CD4-positive, alpha-beta T cell (primary cell): ENCODE measurements at regions not wholly inside any gene's neighbourhood (a gene's known extent, or its start where the extent isn't known, plus 50 kb on each side); places are given as distances from the start of the nearest gene placed in this dataset.

Experiments used
- ATAC-seq: fragments of 200-7000 bp; cut with Tn5 transposase; one replicate; pipeline ENCODE4 v1.10.0; 2022; ENCODE audit warnings: mild to moderate bottlenecking; ENCODE audit not compliant: poor library complexity
- CTCF ChIA-PET: fragments of 350-600 bp; sonication (Branson Sonifier 250); formaldehyde crosslinking; loops from one replicate; lab custom pipeline; 2021; ENCODE audit warnings: antibody characterized with exemption, inconsistent platforms; lab: Charles Lee
- POLR2A ChIA-PET: fragments of 350-600 bp; sonication (Branson Sonifier 250); formaldehyde crosslinking; loops from one replicate; lab custom pipeline; 2021; ENCODE audit warnings: antibody characterized with exemption, inconsistent platforms; lab: Charles Lee
- DNase-seq, 14 experiments: peaks; one replicate each; pipeline ENCODE4 v3.0.0-alpha.2; 2013 to 2020; ENCODE audit warnings: mixed read lengths in 2 of 14
- H3K27ac ChIP-seq, 2 donors: one replicate each; pipeline versions ENCODE4 v1.5.1 to v1.7.0; 2013; ENCODE audit warnings: low read length in 2 of 2, low read depth in 1 of 2, mild to moderate bottlenecking in 1 of 2
- H3K27me3 ChIP-seq, 2 experiments: 1 replicate in 1 of 2; 2 replicates in 1 of 2; pipeline versions ENCODE4 v1.6.1 to v1.7.0; 2013; ENCODE audit warnings: low read length in 2 of 2, control low read depth in 1 of 2, mild to moderate bottlenecking in 1 of 2, moderate library complexity in 1 of 2; ENCODE audit not compliant: insufficient read depth in 2 of 2, control insufficient read depth in 1 of 2
- H3K36me3 ChIP-seq: one replicate; pipeline ENCODE4 v1.6.1; 2013; ENCODE audit warnings: low read length, control low read depth; ENCODE audit not compliant: insufficient read depth
- H3K4me1 ChIP-seq: one replicate; pipeline ENCODE4 v1.6.1; 2013; ENCODE audit warnings: low read length, control low read depth; ENCODE audit not compliant: insufficient read depth
- H3K4me3 ChIP-seq: one replicate; pipeline ENCODE4 v1.5.1; 2013; ENCODE audit warnings: mild to moderate bottlenecking, low read length, moderate library complexity
- H3K9me3 ChIP-seq, 2 experiments: 1 replicate in 1 of 2; 2 replicates in 1 of 2; pipeline versions ENCODE4 v1.6.1 to v1.7.0; 2013; ENCODE audit warnings: low read length in 2 of 2, mild to moderate bottlenecking in 2 of 2, control low read depth in 1 of 2, moderate library complexity in 1 of 2; ENCODE audit not compliant: control insufficient read depth in 1 of 2, insufficient read depth in 1 of 2
- H3K27ac Mint-ChIP-seq: one replicate; pipeline ENCODE4 v1.8.0; 2020; ENCODE audit warnings: mixed read lengths
- H3K27me3 Mint-ChIP-seq: one replicate; pipeline ENCODE4 v1.8.0; 2021; ENCODE audit warnings: mixed read lengths
- H3K36me3 Mint-ChIP-seq: one replicate; pipeline ENCODE4 v1.8.0; 2021; ENCODE audit warnings: low read depth, mixed read lengths
- H3K4me1 Mint-ChIP-seq: one replicate; pipeline ENCODE4 v1.8.0; 2021; ENCODE audit warnings: low read depth, mixed read lengths
- H3K4me3 Mint-ChIP-seq: one replicate; pipeline ENCODE4 v1.8.0; 2020; ENCODE audit warnings: mild to moderate bottlenecking, mixed read lengths
- H3K9me3 Mint-ChIP-seq: one replicate; pipeline ENCODE4 v1.8.0; 2020; ENCODE audit warnings: mixed read lengths
- intact Hi-C, 2 experiments: fragments of 100-400 bp; cut with DNase I in 1 of 2; cut with micrococcal nuclease in 1 of 2; formaldehyde crosslinking; loops; one replicate each; pipeline versions ENCODE4 v1.15.1 to v1.9.0; 2023 to 2025; cut with DNase I, micrococcal nuclease
- TF ChIP-seq, protein P1 (sequence below): fragments of 200-600 bp; IDR thresholded peaks from one replicate; pipeline ENCODE4 v1.8.0; 2022; ENCODE audit warnings: antibody characterized with exemption, mild to moderate bottlenecking

- H3K27me3 ChIP-seq, result no peaks in the 10 kb centered on the region
- no peaks in the 10 kb centered on the region for H3K4me1 ChIP-seq
- H3K4me3 ChIP-seq, result no peak overlapping the region
- Mint-ChIP-seq H3K27me3 (no peaks in the 10 kb centered on the region), H3K9me3 (no peaks in the 10 kb centered on the region), H3K27ac (no peak overlapping the region), H3K36me3 (no peaks in the 10 kb centered on the region), H3K4me1 (no peaks in the 10 kb centered on the region), H3K4me3 (no peak overlapping the region)
- TF ChIP-seq, protein P1, sequence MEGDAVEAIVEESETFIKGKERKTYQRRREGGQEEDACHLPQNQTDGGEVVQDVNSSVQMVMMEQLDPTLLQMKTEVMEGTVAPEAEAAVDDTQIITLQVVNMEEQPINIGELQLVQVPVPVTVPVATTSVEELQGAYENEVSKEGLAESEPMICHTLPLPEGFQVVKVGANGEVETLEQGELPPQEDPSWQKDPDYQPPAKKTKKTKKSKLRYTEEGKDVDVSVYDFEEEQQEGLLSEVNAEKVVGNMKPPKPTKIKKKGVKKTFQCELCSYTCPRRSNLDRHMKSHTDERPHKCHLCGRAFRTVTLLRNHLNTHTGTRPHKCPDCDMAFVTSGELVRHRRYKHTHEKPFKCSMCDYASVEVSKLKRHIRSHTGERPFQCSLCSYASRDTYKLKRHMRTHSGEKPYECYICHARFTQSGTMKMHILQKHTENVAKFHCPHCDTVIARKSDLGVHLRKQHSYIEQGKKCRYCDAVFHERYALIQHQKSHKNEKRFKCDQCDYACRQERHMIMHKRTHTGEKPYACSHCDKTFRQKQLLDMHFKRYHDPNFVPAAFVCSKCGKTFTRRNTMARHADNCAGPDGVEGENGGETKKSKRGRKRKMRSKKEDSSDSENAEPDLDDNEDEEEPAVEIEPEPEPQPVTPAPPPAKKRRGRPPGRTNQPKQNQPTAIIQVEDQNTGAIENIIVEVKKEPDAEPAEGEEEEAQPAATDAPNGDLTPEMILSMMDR, result no peak
- H3K9me3 ChIP-seq, result peaks cover 0 to 4% of the 10 kb centered on the region in 2 experiments
- POLR2A ChIA-PET, result no interaction called here
- no peak for ATAC-seq
- no peak overlapping the region for H3K27ac ChIP-seq
- no peaks in the 10 kb centered on the region for H3K36me3 ChIP-seq
- no peak for DNase-seq
- CTCF ChIA-PET, result no interaction called here
- intact Hi-C loops, result no loop called here
Measured at GRCh38 chr2:142525720-142526119, 351.7 kb upstream of the KYNU start.

DNA sequence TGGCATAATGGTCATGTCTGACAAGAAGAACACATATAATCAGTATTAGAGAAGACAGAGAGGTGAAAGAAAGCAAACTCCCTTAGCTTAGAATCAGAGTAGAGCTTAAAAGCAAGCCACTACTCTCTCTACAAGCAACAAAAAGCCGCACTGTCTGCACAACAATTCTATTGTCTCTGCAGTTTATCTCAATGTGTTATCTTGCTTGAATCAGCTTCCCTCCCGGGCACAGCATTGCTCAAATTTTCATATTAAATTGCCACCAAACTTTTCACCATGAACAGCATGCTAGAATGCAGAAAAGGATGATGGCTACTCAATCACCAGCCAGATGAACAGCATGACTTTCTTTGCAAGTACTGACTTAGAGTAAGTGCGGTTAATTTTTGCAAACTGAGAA is 356.0 kb upstream of the KYNU start:
- H3K36me3 Mint-ChIP-seq, result no peaks in the 10 kb centered on the region
- no peak overlapping the region for H3K4me3 Mint-ChIP-seq
- Histone ChIP-seq H3K9me3 (peaks cover 0 to 1% of the 10 kb centered on the region in 2 experiments), H3K4me3 (no peak overlapping the region), H3K36me3 (no peaks in the 10 kb centered on the region), H3K4me1 (no peaks in the 10 kb centered on the region), H3K27ac (no peak overlapping the region), H3K27me3 (no peaks in the 10 kb centered on the region)
- no peaks in the 10 kb centered on the region for H3K27me3 Mint-ChIP-seq
- ATAC-seq (no peak), DNase-seq (no peak)
- H3K4me1 Mint-ChIP-seq, result no peaks in the 10 kb centered on the region
- ChIA-PET CTCF (no interaction called here), POLR2A (no interaction called here)
- TF ChIP-seq, protein P1, result no peak
- H3K27ac Mint-ChIP-seq, result no peak overlapping the region
- no peaks in the 10 kb centered on the region for H3K9me3 Mint-ChIP-seq
- intact Hi-C loops, result no loop called here

DNA sequence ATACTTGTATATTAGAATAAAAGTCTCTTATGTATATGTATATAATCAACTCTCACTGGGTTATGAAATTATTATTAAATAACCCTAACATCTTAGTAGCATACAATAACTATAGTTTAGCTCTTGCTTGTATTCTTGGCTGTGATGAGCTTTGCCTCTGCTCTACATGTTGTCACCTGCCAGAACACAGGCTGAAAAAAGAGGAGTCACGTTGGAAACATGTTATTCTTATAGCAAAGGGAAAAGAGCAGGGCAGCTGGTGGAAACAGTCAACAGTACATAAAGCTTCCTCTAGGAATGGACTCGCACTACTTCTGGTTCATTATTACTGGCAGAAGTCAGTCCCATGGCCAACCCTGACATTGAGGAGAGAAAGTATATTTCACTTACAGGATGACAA is 362.0 kb upstream of the KYNU start:
- Mint-ChIP-seq H3K27me3 (no peaks in the 10 kb centered on the region), H3K27ac (no peak overlapping the region), H3K9me3 (peaks cover 4% of the 10 kb centered on the region), H3K36me3 (no peaks in the 10 kb centered on the region), H3K4me3 (no peak overlapping the region), H3K4me1 (no peaks in the 10 kb centered on the region)
- ChIA-PET CTCF (no interaction called here), POLR2A (no interaction called here)
- DNase-seq, result no peak
- H3K9me3 ChIP-seq, result peaks cover 0 to 6% of the 10 kb centered on the region in 2 experiments
- no peak overlapping the region for H3K27ac ChIP-seq
- no peak for ATAC-seq
- H3K36me3 ChIP-seq, result no peaks in the 10 kb centered on the region
- no peaks in the 10 kb centered on the region for H3K4me1 ChIP-seq
- intact Hi-C loops, result no loop called here
- no peak overlapping the region for H3K4me3 ChIP-seq
- TF ChIP-seq, protein P1, result no peak
- H3K27me3 ChIP-seq, result no peaks in the 10 kb centered on the region
